Left ventricle myocardium inferior (tissue), 1 donor: ENCODE measurements at regions not wholly inside any gene's neighbourhood (a gene's known extent, or its start where the extent isn't known, plus 50 kb on each side); places are given as distances from the start of the nearest gene placed in this dataset.

Experiments
- DNase-seq: peaks from one replicate; pipeline ENCODE4 v3.0.0-alpha.2; 2020
- H3K27ac ChIP-seq: fragments of 200-600 bp; replicated peaks from 2 replicates; pipeline ENCODE4 v1.8.0; 2021
- H3K27me3 ChIP-seq: fragments of 200-600 bp; 2 replicates; pipeline ENCODE4 v1.8.0; 2021; ENCODE audit warnings: low read depth
- H3K36me3 ChIP-seq: fragments of 200-600 bp; 2 replicates; pipeline ENCODE4 v1.8.0; 2021
- H3K4me1 ChIP-seq: fragments of 200-600 bp; 2 replicates; pipeline ENCODE4 v1.8.0; 2021
- H3K4me3 ChIP-seq: fragments of 200-600 bp; 2 replicates; pipeline ENCODE4 v1.8.0; 2021; ENCODE audit warnings: mild to moderate bottlenecking, moderate library complexity
- H3K9me3 ChIP-seq: fragments of 200-600 bp; replicated peaks from 2 replicates; pipeline ENCODE4 v1.8.0; 2021
- intact Hi-C: fragments of 100-400 bp; cut with micrococcal nuclease; formaldehyde crosslinking; loops from one replicate; pipeline ENCODE4 v1.11.0; 2022
- TF ChIP-seq, protein P1 (sequence below): fragments of 200-600 bp; IDR thresholded peaks from 2 replicates; pipeline ENCODE4 v1.8.0; 2021; ENCODE audit warnings: antibody characterized with exemption, mild to moderate bottlenecking, borderline replicate concordance
- donor health status: DM: no; HTN: yes; CAD: no; lungs with severe emphysema.

DNA sequence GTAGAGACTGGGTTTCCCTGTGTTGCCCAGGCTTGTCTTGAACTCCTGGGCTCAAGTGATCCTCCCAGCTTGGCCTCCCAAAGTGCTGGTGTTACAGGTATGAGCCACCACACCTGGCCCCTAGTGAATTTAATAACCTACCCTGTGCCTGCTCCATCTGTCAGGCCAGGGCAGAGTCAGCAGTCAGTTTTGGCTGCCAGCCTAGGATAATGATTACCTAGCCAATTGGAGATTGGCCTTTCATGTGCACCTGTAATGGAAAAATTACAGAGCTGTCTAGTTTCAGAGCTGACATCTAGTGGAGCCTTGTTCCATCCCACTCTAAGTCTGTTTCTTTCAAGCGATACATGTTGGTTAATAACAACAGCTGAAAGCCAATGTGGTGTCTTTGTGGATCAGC lies 92.0 kb downstream of the DIRAS3 start:
- Histone ChIP-seq H3K4me3 (no peak overlapping the region), H3K36me3 (no peaks in the 10 kb centered on the region), H3K9me3 (peaks cover 16% of the 10 kb centered on the region), H3K27me3 (no peaks in the 10 kb centered on the region), H3K27ac (no peak overlapping the region), H3K4me1 (peaks cover 18% of the 10 kb centered on the region)
- intact Hi-C loops = no loop called here
- DNase-seq = no peak
- TF ChIP-seq, protein P1, sequence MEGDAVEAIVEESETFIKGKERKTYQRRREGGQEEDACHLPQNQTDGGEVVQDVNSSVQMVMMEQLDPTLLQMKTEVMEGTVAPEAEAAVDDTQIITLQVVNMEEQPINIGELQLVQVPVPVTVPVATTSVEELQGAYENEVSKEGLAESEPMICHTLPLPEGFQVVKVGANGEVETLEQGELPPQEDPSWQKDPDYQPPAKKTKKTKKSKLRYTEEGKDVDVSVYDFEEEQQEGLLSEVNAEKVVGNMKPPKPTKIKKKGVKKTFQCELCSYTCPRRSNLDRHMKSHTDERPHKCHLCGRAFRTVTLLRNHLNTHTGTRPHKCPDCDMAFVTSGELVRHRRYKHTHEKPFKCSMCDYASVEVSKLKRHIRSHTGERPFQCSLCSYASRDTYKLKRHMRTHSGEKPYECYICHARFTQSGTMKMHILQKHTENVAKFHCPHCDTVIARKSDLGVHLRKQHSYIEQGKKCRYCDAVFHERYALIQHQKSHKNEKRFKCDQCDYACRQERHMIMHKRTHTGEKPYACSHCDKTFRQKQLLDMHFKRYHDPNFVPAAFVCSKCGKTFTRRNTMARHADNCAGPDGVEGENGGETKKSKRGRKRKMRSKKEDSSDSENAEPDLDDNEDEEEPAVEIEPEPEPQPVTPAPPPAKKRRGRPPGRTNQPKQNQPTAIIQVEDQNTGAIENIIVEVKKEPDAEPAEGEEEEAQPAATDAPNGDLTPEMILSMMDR = no peak

DNA sequence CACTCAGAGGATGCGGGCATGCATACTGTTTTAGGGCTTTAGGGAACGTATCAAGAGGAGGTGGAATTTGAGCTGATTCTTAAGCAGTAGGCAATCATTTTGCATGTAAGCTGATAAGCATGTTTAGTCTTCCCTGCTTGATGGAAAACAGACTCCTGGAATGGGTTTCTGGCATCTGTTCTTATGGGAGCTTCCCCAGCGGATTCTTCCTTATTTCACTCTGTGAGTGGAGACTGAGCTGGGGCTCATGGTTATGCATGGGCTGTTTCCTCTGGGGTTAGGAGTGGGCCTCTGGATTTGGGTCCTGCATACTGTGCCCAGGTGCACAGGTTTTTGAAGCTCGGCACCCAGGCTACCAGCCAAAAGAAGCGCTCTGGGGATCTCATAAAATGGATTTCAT lies 93.4 kb downstream of the DIRAS3 start:
- peaks cover 2% of the 10 kb centered on the region for H3K9me3 ChIP-seq
- TF ChIP-seq, protein P1 = no peak
- H3K4me3 ChIP-seq = no peak overlapping the region
- DNase-seq = no peak
- H3K4me1 ChIP-seq = peaks cover 32% of the 10 kb centered on the region
- H3K36me3 ChIP-seq = no peaks in the 10 kb centered on the region
- H3K27me3 ChIP-seq = no peaks in the 10 kb centered on the region
- intact Hi-C loops = no loop called here
- H3K27ac ChIP-seq = no peak overlapping the region

DNA sequence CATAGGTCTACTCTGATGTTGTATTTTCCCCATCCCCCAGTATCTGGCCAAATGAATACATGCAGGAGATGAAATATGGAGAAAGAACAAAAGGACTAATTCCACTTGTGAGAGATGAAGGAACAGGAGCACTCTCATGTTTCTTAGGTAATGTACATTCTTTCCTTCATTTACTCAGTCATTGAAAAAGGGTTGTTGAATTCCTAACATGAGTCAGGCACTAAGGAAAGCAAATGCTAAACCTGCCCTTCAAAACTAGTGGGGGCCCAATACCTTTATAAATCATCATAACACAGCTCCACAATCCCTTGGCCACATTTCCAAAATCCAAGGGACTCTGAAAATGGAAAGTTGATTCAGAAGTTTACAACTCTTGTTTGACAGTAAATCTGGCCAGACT lies 94.3 kb downstream of the DIRAS3 start:
- Histone ChIP-seq H3K27me3 (no peaks in the 10 kb centered on the region), H3K27ac (no peak overlapping the region), H3K4me3 (no peak overlapping the region), H3K4me1 (peaks cover 39% of the 10 kb centered on the region), H3K36me3 (no peaks in the 10 kb centered on the region), H3K9me3 (no peaks in the 10 kb centered on the region)
- intact Hi-C loops = no loop called here
- TF ChIP-seq, protein P1 = no peak
- DNase-seq = no peak

DNA sequence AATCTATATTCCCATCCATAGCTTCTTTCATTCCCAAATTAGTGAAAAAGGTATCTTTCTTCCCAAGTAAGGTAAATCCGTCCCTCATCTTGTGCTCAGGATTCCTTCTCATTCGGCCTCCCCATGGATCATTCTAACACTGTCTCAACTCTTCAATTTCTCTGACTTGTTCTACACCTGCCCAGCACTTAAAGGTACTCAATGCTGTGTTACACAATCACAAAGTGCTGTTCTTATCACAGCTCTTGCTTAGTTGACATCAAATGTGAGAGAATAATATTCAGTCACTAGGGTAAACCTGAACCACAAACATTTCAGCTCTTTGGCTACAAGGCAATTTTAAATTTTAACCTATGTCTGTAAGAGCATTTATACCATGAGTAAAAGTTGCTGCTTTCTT lies 94.8 kb downstream of the DIRAS3 start:
- Histone ChIP-seq H3K27ac (no peak overlapping the region), H3K4me1 (peaks cover 39% of the 10 kb centered on the region), H3K4me3 (no peak overlapping the region), H3K36me3 (no peaks in the 10 kb centered on the region), H3K27me3 (no peaks in the 10 kb centered on the region), H3K9me3 (no peaks in the 10 kb centered on the region)
- no peak for DNase-seq
- intact Hi-C loops = no loop called here
- TF ChIP-seq, protein P1 = no peak

DNA sequence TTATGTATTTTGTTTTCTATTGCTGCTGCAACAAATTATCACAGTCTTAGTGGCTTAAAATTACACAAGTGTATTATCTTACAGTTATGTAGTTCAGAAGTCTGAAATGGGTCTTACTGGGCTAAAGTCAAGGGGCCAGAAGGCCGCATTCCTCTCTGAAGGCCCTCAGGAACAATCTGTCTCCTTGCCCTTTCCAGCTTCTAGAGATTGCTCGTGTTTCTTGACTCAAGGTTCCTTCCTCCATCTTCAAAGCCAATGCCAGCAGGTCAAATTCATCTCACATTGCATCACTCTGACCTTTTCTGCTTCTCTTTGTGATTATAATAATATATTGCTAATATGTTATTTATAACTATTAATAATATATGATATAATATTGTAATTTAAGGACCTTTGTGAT lies 97.1 kb downstream of the DIRAS3 start:
- peaks cover 39% of the 10 kb centered on the region for H3K4me1 ChIP-seq

More for the DNA sequence above, 97.1 kb downstream of the DIRAS3 start:
- Histone ChIP-seq H3K27ac (no peak overlapping the region), H3K36me3 (no peaks in the 10 kb centered on the region), H3K9me3 (no peaks in the 10 kb centered on the region), H3K27me3 (no peaks in the 10 kb centered on the region), H3K4me3 (no peak overlapping the region)
- DNase-seq = no peak
- TF ChIP-seq, protein P1 = no peak
- intact Hi-C loops = no loop called here
